Keratinocyte (primary cell): ENCODE measurements at regions not wholly inside any gene's neighbourhood (a gene's known extent, or its start where the extent isn't known, plus 50 kb on each side); places are given as distances from the start of the nearest gene placed in this dataset.

Experiments used
- DNase-seq: peaks from one replicate; pipeline ENCODE4 v3.0.0-alpha.2; 2011; ENCODE audit warnings: low read depth, missing footprints, low spot score
- FAIRE-seq: peaks from 2 replicates; lab custom pipeline; 2011; peaks lifted over from hg19 to GRCh38; lab: Jason Lieb, UNC
- H2AFZ ChIP-seq: 2 replicates; pipeline ENCODE4 v1.6.0; 2012; ENCODE audit warnings: low read length, control low read depth, inconsistent platforms; ENCODE audit not compliant: control insufficient read depth
- H3K27ac ChIP-seq: 2 replicates; pipeline ENCODE4 v1.5.1; 2011; ENCODE audit warnings: low read length; ENCODE audit not compliant: control insufficient read depth, insufficient read depth
- H3K27me3 ChIP-seq: 3 replicates; pipeline ENCODE4 v1.6.0; 2011; ENCODE audit warnings: low read length; ENCODE audit not compliant: control insufficient read depth, insufficient read depth; ENCODE audit errors: extremely low read depth
- H3K36me3 ChIP-seq, 2 experiments: 2 replicates in 1 of 2; 3 replicates in 1 of 2; pipeline ENCODE4 v1.5.1; 2011; ENCODE audit warnings: low read length in 2 of 2, mild to moderate bottlenecking in 1 of 2; ENCODE audit not compliant: control insufficient read depth in 2 of 2, insufficient read depth in 2 of 2; ENCODE audit errors: extremely low read depth in 1 of 2
- H3K4me1 ChIP-seq: 3 replicates; pipeline ENCODE4 v1.5.1; 2011; ENCODE audit warnings: low read length; ENCODE audit not compliant: control insufficient read depth, insufficient read depth; ENCODE audit errors: extremely low read depth
- H3K4me2 ChIP-seq: 3 replicates; pipeline ENCODE4 v1.6.0; 2011; ENCODE audit warnings: low read depth, low read length; ENCODE audit not compliant: control insufficient read depth, insufficient read depth; ENCODE audit errors: extremely low read depth
- H3K4me3 ChIP-seq, 3 experiments: fragments of 200-600 bp in 1 of 3; sonication (generic) in 1 of 3; 2 replicates in 2 of 3; 3 replicates in 1 of 3; pipeline ENCODE4 v1.5.1; 2011 to 2016; ENCODE audit warnings: low read length in 3 of 3, mild to moderate bottlenecking in 3 of 3, control low read depth in 2 of 3, inconsistent platforms in 1 of 3, low read depth in 1 of 3, mixed read lengths in 1 of 3, mixed run types in 1 of 3, moderate library complexity in 1 of 3; ENCODE audit not compliant: control insufficient read depth in 2 of 3, insufficient read depth in 2 of 3; ENCODE audit errors: extremely low read depth in 1 of 3
- H3K79me2 ChIP-seq: 2 replicates; pipeline ENCODE4 v1.6.0; 2012; ENCODE audit warnings: low read length; ENCODE audit not compliant: control insufficient read depth, insufficient read depth
- H3K9ac ChIP-seq: 3 replicates; pipeline ENCODE4 v1.6.0; 2011; ENCODE audit warnings: low read length; ENCODE audit not compliant: control insufficient read depth, insufficient read depth; ENCODE audit errors: extremely low read depth
- H3K9me1 ChIP-seq: 3 replicates; pipeline ENCODE4 v1.6.0; 2011; ENCODE audit warnings: low read length; ENCODE audit not compliant: control insufficient read depth, insufficient read depth; ENCODE audit errors: extremely low read depth
- H3K9me3 ChIP-seq: 2 replicates; pipeline ENCODE4 v1.5.1; 2012; ENCODE audit warnings: low read depth, low read length; ENCODE audit not compliant: control insufficient read depth
- H4K20me1 ChIP-seq: 3 replicates; pipeline ENCODE4 v1.6.0; 2011; ENCODE audit warnings: low read length; ENCODE audit not compliant: control insufficient read depth, insufficient read depth; ENCODE audit errors: extremely low read depth
- CTCF ChIP-seq, 3 experiments: IDR thresholded peaks in 1 of 3; conservative IDR thresholded peaks in 1 of 3; optimal IDR thresholded peaks in 1 of 3; 2 replicates in 2 of 3; 3 replicates in 1 of 3; pipeline versions ENCODE3 to v1.5.1; 2011; ENCODE audit warnings: low read length in 3 of 3, mild to moderate bottlenecking in 3 of 3, moderate library complexity in 2 of 3, control low read depth in 1 of 3, inconsistent platforms in 1 of 3; ENCODE audit not compliant: insufficient read depth in 2 of 3; ENCODE audit errors: extremely low read depth in 1 of 3
- EZH2 ChIP-seq: IDR thresholded peaks from one replicate; pipeline ENCODE4 v1.6.1; 2012; ENCODE audit warnings: inconsistent platforms, mild to moderate bottlenecking, low read length, moderate library complexity
- dilution Hi-C: fragments of 300-500 bp; cut with MboI; formaldehyde crosslinking; loops from one replicate; pipeline ENCODE4 v1.7.0; 2020; ENCODE audit warnings: low sequenced_read_pairs; ENCODE audit not compliant: extremely low pct_ligation_motif_present

GRCh38 chr3:147038481-147038880, 367.9 kb downstream of the ZIC4 start:
- no peak for TF ChIP-seq CTCF (optimal IDR thresholded peaks at IDR 0.05 in 1 of 3, IDR thresholded peaks at IDR 0.05 in 1 of 3, conservative IDR thresholded peaks at IDR 0.05 in 1 of 3; ENCODE audit: extremely low read depth in 1 of 3, insufficient read depth in 2 of 3, low read length in 3 of 3)
- no peak for TF ChIP-seq EZH2
- Histone ChIP-seq H3K27ac (no peak overlapping the region), H3K79me2 (no peaks in the 10 kb centered on the region), H3K27me3 (no peaks in the 10 kb centered on the region), H3K36me3 (no peaks in the 10 kb centered on the region), H3K4me3 (no peak overlapping the region), H2AFZ (no peak overlapping the region), H4K20me1 (no peaks in the 10 kb centered on the region), H3K4me1 (no peaks in the 10 kb centered on the region), H3K9me3 (no peaks in the 10 kb centered on the region), H3K9ac (no peak overlapping the region), H3K9me1 (no peaks in the 10 kb centered on the region), H3K4me2 (no peak overlapping the region)
- FAIRE-seq: no peak
- no peak for DNase-seq
- dilution Hi-C loops: no loop called here

GRCh38 chr3:147034359-147034758, 372.0 kb downstream of the ZIC4 start:
- no peaks in the 10 kb centered on the region for H3K27me3 ChIP-seq
- no peak overlapping the region for H3K4me2 ChIP-seq
- H3K4me1 ChIP-seq: no peaks in the 10 kb centered on the region
- no peaks in the 10 kb centered on the region for H3K9me3 ChIP-seq
- FAIRE-seq (no peak), DNase-seq (no peak)
- H3K9ac ChIP-seq: no peak overlapping the region
- dilution Hi-C loops: no loop called here
- no peak overlapping the region for H3K4me3 ChIP-seq
- no peak for TF ChIP-seq EZH2
- H4K20me1 ChIP-seq: no peaks in the 10 kb centered on the region
- H3K79me2 ChIP-seq: no peaks in the 10 kb centered on the region
- H2AFZ ChIP-seq: no peak overlapping the region
- no peaks in the 10 kb centered on the region for H3K9me1 ChIP-seq
- H3K36me3 ChIP-seq: no peaks in the 10 kb centered on the region
- H3K27ac ChIP-seq: no peak overlapping the region

GRCh38 chr3:147030274-147030673, 376.1 kb downstream of the ZIC4 start:
- Histone ChIP-seq H3K27me3 (no peaks in the 10 kb centered on the region), H3K79me2 (no peaks in the 10 kb centered on the region), H3K9me3 (no peaks in the 10 kb centered on the region), H2AFZ (no peak overlapping the region), H3K4me2 (no peak overlapping the region), H3K4me1 (no peaks in the 10 kb centered on the region), H3K9me1 (no peaks in the 10 kb centered on the region), H3K36me3 (no peaks in the 10 kb centered on the region), H3K9ac (no peak overlapping the region), H4K20me1 (no peaks in the 10 kb centered on the region), H3K27ac (no peak overlapping the region), H3K4me3 (no peak overlapping the region)
- FAIRE-seq (no peak), DNase-seq (no peak)
- TF ChIP-seq EZH2 (no peak), CTCF (optimal IDR thresholded peaks at IDR 0.05 in 1 of 3, IDR thresholded peaks at IDR 0.05 in 1 of 3, conservative IDR thresholded peaks at IDR 0.05 in 1 of 3; ENCODE audit: extremely low read depth in 1 of 3, insufficient read depth in 2 of 3, low read length in 3 of 3) (no peak)
- dilution Hi-C loops: no loop called here
